ENCODE measurements at regions not wholly inside any gene's neighbourhood (a gene's known extent, or its start where the extent isn't known, plus 50 kb on each side); places are given as distances from the start of the nearest gene placed in this dataset.

GRCh38 chr12:18899678-18900317 is 161.9 kb downstream of the CAPZA3 start:
- no peak for TF ChIP-seq CTCF (IDR thresholded peaks at IDR 0.05)
- H3K36me3 Mint-ChIP-seq (ENCODE audit: low read depth) = no peaks in the 10 kb centered on the region

GRCh38 chr12:18905134-18905533 is 167.2 kb downstream of the CAPZA3 start:
- no peak for TF ChIP-seq CTCF (IDR thresholded peaks at IDR 0.05)
- Histone ChIP-seq H3K4me1 (ENCODE audit: insufficient read depth, low read length) (no peaks in the 10 kb centered on the region), H3K4me3 (ENCODE audit: low read length) (no peak overlapping the region), H3K36me3 (ENCODE audit: insufficient read depth, low read length) (no peaks in the 10 kb centered on the region), H3K9me3 (ENCODE audit: control insufficient read depth in 1 of 2, insufficient read depth in 1 of 2, low read length in 2 of 2) (peaks cover 0 to 6% of the 10 kb centered on the region in 2 experiments), H3K27ac (ENCODE audit: low read depth in 1 of 2, low read length in 2 of 2) (no peak overlapping the region), H3K27me3 (ENCODE audit: control insufficient read depth in 1 of 2, insufficient read depth in 2 of 2, low read length in 2 of 2) (no peaks in the 10 kb centered on the region)
- Mint-ChIP-seq H3K27ac (no peak overlapping the region), H3K36me3 (ENCODE audit: low read depth) (no peaks in the 10 kb centered on the region), H3K4me1 (ENCODE audit: low read depth) (no peaks in the 10 kb centered on the region), H3K4me3 (no peak overlapping the region), H3K9me3 (no peaks in the 10 kb centered on the region), H3K27me3 (peaks cover 6% of the 10 kb centered on the region)
- DNase-seq (no peak), ATAC-seq (ENCODE audit: poor library complexity) (no peak)
- CTCF ChIA-PET = no interaction called here
- POLR2A ChIA-PET = no interaction called here
- intact Hi-C loops (cut with DNase I, micrococcal nuclease) = no loop called here

More at GRCh38 chr12:18899678-18900317, 161.9 kb downstream of the CAPZA3 start:
- no peaks in the 10 kb centered on the region for H3K4me1 Mint-ChIP-seq (ENCODE audit: low read depth)
- no peaks in the 10 kb centered on the region for H3K36me3 ChIP-seq (ENCODE audit: insufficient read depth, low read length)
- no peak overlapping the region for H3K4me3 ChIP-seq (ENCODE audit: low read length)
- no peak for ATAC-seq (ENCODE audit: poor library complexity)
- peaks cover 0 to 5% of the 10 kb centered on the region in 2 experiments for H3K27me3 ChIP-seq (ENCODE audit: control insufficient read depth in 1 of 2, insufficient read depth in 2 of 2, low read length in 2 of 2)
- peaks cover 26% of the 10 kb centered on the region for H3K27me3 Mint-ChIP-seq
- POLR2A ChIA-PET = no interaction called here
- no peaks in the 10 kb centered on the region for H3K4me1 ChIP-seq (ENCODE audit: insufficient read depth, low read length)
- H3K4me3 Mint-ChIP-seq = no peak overlapping the region
- peaks cover 0 to 11% of the 10 kb centered on the region in 2 experiments for H3K9me3 ChIP-seq (ENCODE audit: control insufficient read depth in 1 of 2, insufficient read depth in 1 of 2, low read length in 2 of 2)
- H3K9me3 Mint-ChIP-seq = no peaks in the 10 kb centered on the region
- no peak for DNase-seq
- no peak overlapping the region for H3K27ac ChIP-seq (ENCODE audit: low read depth in 1 of 2, low read length in 2 of 2)
- CTCF ChIA-PET = no interaction called here
- intact Hi-C loops (cut with DNase I, micrococcal nuclease) = no loop called here
- no peak overlapping the region for H3K27ac Mint-ChIP-seq

GRCh38 chr12:18906395-18906794 is 168.5 kb downstream of the CAPZA3 start:
- ChIA-PET POLR2A (no interaction called here), CTCF (no interaction called here)
- Mint-ChIP-seq H3K4me1 (ENCODE audit: low read depth) (no peaks in the 10 kb centered on the region), H3K4me3 (no peak overlapping the region), H3K27me3 (no peaks in the 10 kb centered on the region), H3K27ac (no peak overlapping the region), H3K36me3 (ENCODE audit: low read depth) (no peaks in the 10 kb centered on the region), H3K9me3 (no peaks in the 10 kb centered on the region)
- Histone ChIP-seq H3K27ac (ENCODE audit: low read depth in 1 of 2, low read length in 2 of 2) (no peak overlapping the region), H3K4me1 (ENCODE audit: insufficient read depth, low read length) (no peaks in the 10 kb centered on the region), H3K4me3 (ENCODE audit: low read length) (no peak overlapping the region), H3K9me3 (ENCODE audit: control insufficient read depth in 1 of 2, insufficient read depth in 1 of 2, low read length in 2 of 2) (peaks cover 0 to 6% of the 10 kb centered on the region in 2 experiments), H3K27me3 (ENCODE audit: control insufficient read depth in 1 of 2, insufficient read depth in 2 of 2, low read length in 2 of 2) (no peaks in the 10 kb centered on the region), H3K36me3 (ENCODE audit: insufficient read depth, low read length) (no peaks in the 10 kb centered on the region)
- ATAC-seq (ENCODE audit: poor library complexity) (no peak), DNase-seq (no peak)
- no peak for TF ChIP-seq CTCF (IDR thresholded peaks at IDR 0.05)
- intact Hi-C loops (cut with DNase I, micrococcal nuclease) = no loop called here
